ENCODE measurements at regions not wholly inside any gene's neighbourhood (a gene's known extent, or its start where the extent isn't known, plus 50 kb on each side); places are given as distances from the start of the nearest gene placed in this dataset.

DNA sequence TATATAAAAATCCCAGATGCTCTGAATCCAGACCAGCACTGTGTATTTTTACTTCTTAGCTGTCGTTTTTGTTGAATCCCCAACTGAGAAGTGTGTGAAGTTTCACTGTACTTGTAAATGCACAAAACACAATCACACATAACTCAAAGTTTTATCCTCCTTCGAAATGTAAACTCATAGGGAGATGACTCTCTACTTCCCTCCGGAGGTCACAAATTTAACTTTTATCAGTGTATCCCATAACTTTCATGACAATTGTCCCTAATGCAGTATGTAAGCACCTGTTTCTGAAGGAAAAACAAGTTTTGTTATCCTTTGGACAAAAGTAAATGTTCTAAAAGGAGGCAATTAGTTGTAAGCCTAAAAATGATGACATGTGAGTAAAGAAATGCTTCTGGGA is 665.0 kb upstream of the SLITRK6 start:
- TF ChIP-seq POLR2A (IDR thresholded peaks at IDR 0.05) = no peak
- TF ChIP-seq, protein P1, sequence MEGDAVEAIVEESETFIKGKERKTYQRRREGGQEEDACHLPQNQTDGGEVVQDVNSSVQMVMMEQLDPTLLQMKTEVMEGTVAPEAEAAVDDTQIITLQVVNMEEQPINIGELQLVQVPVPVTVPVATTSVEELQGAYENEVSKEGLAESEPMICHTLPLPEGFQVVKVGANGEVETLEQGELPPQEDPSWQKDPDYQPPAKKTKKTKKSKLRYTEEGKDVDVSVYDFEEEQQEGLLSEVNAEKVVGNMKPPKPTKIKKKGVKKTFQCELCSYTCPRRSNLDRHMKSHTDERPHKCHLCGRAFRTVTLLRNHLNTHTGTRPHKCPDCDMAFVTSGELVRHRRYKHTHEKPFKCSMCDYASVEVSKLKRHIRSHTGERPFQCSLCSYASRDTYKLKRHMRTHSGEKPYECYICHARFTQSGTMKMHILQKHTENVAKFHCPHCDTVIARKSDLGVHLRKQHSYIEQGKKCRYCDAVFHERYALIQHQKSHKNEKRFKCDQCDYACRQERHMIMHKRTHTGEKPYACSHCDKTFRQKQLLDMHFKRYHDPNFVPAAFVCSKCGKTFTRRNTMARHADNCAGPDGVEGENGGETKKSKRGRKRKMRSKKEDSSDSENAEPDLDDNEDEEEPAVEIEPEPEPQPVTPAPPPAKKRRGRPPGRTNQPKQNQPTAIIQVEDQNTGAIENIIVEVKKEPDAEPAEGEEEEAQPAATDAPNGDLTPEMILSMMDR (IDR thresholded peaks at IDR 0.05) = no peak

Data from ovary (tissue), 3 donors.